Panc1 (cell line): ENCODE measurements at regions not wholly inside any gene's neighbourhood (a gene's known extent, or its start where the extent isn't known, plus 50 kb on each side); places are given as distances from the start of the nearest gene placed in this dataset.

Experiments used
- ATAC-seq: fragments of 200-7000 bp; cut with Tn5 transposase; 2 replicates; pipeline ENCODE4 v1.9.1; 2020; ENCODE audit warnings: mild to moderate bottlenecking, moderate library complexity
- BruUV-seq: library from RNA; stranded (reverse); fragments of 400-500 nt; replicated peaks from 2 replicates; lab custom pipeline; 2021; lab: Mats Ljungman, UMichigan
- CTCF ChIA-PET: fragments of 300-600 bp; sonication (Branson Sonifier 250); formaldehyde crosslinking; loops from one replicate; lab custom pipeline; 2022; ENCODE audit warnings: antibody characterized with exemption; lab: Charles Lee
- POLR2A ChIA-PET: fragments of 300-600 bp; sonication (Branson Sonifier 250); formaldehyde crosslinking; loops from one replicate; lab custom pipeline; 2022; ENCODE audit warnings: antibody characterized with exemption; lab: Charles Lee
- DNase-seq: peaks from one replicate; pipeline ENCODE4 v3.0.0-alpha.2; 2010; ENCODE audit warnings: low read depth, low spot score
- H3K27ac ChIP-seq: 2 replicates; pipeline ENCODE4 v1.5.1; 2011; ENCODE audit warnings: mild to moderate bottlenecking, low read length, inconsistent platforms
- H3K27me3 ChIP-seq: fragments of 200-500 bp; sonication (Bioruptor generic); 2 replicates; pipeline ENCODE4 v1.6.0; 2014; ENCODE audit warnings: low read length, inconsistent platforms; ENCODE audit not compliant: control insufficient read depth, insufficient read depth
- H3K36me3 ChIP-seq: fragments of 200-500 bp; sonication (Bioruptor generic); 2 replicates; pipeline ENCODE4 v1.5.1; 2014; ENCODE audit warnings: inconsistent platforms, mild to moderate bottlenecking, low read length, moderate library complexity; ENCODE audit not compliant: control insufficient read depth, insufficient read depth
- H3K4me1 ChIP-seq: 2 replicates; pipeline ENCODE4 v1.5.1; 2011; ENCODE audit warnings: inconsistent platforms, mild to moderate bottlenecking, low read length, moderate library complexity; ENCODE audit not compliant: control insufficient read depth, insufficient read depth
- H3K4me3 ChIP-seq, 2 experiments: 2 replicates each; pipeline ENCODE4 v1.5.1; 2011 to 2012; ENCODE audit warnings: low read depth in 2 of 2, low read length in 2 of 2, mild to moderate bottlenecking in 2 of 2, inconsistent platforms in 1 of 2, moderate library complexity in 1 of 2
- H3K9me3 ChIP-seq: fragments of 200-500 bp; sonication (Bioruptor generic); 2 replicates; pipeline ENCODE4 v1.5.1; 2014; ENCODE audit warnings: low read depth, mild to moderate bottlenecking, inconsistent platforms, low read length, moderate library complexity; ENCODE audit not compliant: control insufficient read depth, insufficient read depth
- POLR2AphosphoS5 ChIP-seq: IDR thresholded peaks from 2 replicates; pipeline ENCODE4 v1.6.1; 2012; ENCODE audit warnings: mild to moderate bottlenecking, low read depth, low read length, moderate library complexity
- SIN3A ChIP-seq: IDR thresholded peaks from 2 replicates; pipeline ENCODE4 v1.6.1; 2012; ENCODE audit warnings: low read depth, mild to moderate bottlenecking, low read length, moderate library complexity, borderline replicate concordance; ENCODE audit not compliant: insufficient read depth
- TCF7L2 ChIP-seq: IDR thresholded peaks from 2 replicates; pipeline ENCODE4 v1.6.1; 2011; ENCODE audit warnings: mild to moderate bottlenecking, low read depth, low read length, inconsistent platforms
- in situ Hi-C: cut with HindIII; loops from 2 replicates; pipeline ENCODE4 v1.10.0; 2016; ENCODE audit warnings: low sequenced_read_pairs, low pct_unique_long_range_greater_than_20kb
- intact Hi-C: fragments of 100-400 bp; cut with micrococcal nuclease; formaldehyde crosslinking; loops from one replicate; pipeline ENCODE4 v1.10.0; 2022; ENCODE audit not compliant: unreplicated experiment
- TF ChIP-seq, protein P1 (sequence below): fragments of 450-650 bp; IDR thresholded peaks from 2 replicates; pipeline ENCODE4 v1.5.1; 2017; ENCODE audit warnings: mild to moderate bottlenecking
- TF ChIP-seq, protein P2 (sequence below), 2 experiments: IDR thresholded peaks; 2 replicates each; pipeline ENCODE4 v1.6.1; 2011 to 2012; ENCODE audit warnings: low read depth in 2 of 2, control low read depth in 1 of 2, low read length in 1 of 2, mild to moderate bottlenecking in 1 of 2, moderate library complexity in 1 of 2; ENCODE audit not compliant: insufficient read depth in 1 of 2

DNA sequence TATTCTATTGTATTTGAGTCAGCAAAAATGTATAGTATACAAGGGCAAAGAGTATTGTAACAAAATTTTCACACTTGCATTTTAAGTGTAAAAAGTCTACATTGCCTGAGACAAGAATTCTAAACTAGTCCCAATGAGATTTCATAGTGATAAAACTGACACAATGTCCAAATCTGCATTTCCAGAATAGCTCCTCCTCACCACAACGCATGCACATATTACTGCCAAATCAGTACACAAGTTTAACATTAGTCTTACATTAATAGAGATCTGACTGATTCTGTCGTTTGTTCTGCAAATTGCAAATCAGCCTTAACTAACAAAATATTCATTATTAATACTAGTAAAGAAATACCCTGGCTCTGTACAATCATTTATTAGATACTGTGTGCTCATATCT, 222.2 kb upstream of the NEIL3 start:
- intact Hi-C loops (no loop called here), in situ Hi-C loops (no loop called here)
- H3K4me3 ChIP-seq, result no peak overlapping the region
- TF ChIP-seq, protein P1, sequence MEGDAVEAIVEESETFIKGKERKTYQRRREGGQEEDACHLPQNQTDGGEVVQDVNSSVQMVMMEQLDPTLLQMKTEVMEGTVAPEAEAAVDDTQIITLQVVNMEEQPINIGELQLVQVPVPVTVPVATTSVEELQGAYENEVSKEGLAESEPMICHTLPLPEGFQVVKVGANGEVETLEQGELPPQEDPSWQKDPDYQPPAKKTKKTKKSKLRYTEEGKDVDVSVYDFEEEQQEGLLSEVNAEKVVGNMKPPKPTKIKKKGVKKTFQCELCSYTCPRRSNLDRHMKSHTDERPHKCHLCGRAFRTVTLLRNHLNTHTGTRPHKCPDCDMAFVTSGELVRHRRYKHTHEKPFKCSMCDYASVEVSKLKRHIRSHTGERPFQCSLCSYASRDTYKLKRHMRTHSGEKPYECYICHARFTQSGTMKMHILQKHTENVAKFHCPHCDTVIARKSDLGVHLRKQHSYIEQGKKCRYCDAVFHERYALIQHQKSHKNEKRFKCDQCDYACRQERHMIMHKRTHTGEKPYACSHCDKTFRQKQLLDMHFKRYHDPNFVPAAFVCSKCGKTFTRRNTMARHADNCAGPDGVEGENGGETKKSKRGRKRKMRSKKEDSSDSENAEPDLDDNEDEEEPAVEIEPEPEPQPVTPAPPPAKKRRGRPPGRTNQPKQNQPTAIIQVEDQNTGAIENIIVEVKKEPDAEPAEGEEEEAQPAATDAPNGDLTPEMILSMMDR, result no peak
- TF ChIP-seq SIN3A (no peak), TCF7L2 (no peak)
- TF ChIP-seq, protein P2, sequence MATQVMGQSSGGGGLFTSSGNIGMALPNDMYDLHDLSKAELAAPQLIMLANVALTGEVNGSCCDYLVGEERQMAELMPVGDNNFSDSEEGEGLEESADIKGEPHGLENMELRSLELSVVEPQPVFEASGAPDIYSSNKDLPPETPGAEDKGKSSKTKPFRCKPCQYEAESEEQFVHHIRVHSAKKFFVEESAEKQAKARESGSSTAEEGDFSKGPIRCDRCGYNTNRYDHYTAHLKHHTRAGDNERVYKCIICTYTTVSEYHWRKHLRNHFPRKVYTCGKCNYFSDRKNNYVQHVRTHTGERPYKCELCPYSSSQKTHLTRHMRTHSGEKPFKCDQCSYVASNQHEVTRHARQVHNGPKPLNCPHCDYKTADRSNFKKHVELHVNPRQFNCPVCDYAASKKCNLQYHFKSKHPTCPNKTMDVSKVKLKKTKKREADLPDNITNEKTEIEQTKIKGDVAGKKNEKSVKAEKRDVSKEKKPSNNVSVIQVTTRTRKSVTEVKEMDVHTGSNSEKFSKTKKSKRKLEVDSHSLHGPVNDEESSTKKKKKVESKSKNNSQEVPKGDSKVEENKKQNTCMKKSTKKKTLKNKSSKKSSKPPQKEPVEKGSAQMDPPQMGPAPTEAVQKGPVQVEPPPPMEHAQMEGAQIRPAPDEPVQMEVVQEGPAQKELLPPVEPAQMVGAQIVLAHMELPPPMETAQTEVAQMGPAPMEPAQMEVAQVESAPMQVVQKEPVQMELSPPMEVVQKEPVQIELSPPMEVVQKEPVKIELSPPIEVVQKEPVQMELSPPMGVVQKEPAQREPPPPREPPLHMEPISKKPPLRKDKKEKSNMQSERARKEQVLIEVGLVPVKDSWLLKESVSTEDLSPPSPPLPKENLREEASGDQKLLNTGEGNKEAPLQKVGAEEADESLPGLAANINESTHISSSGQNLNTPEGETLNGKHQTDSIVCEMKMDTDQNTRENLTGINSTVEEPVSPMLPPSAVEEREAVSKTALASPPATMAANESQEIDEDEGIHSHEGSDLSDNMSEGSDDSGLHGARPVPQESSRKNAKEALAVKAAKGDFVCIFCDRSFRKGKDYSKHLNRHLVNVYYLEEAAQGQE (IDR thresholded peaks at IDR 0.05; ENCODE audit: insufficient read depth in 1 of 2, low read depth in 2 of 2, low read length in 1 of 2), result no peak
- DNase-seq (no peak), ATAC-seq (no peak)
- H3K4me1 ChIP-seq, result no peaks in the 10 kb centered on the region
- H3K36me3 ChIP-seq, result no peaks in the 10 kb centered on the region
- BruUV-seq, result no TSS peak
- H3K27ac ChIP-seq, result no peak overlapping the region
- no peaks in the 10 kb centered on the region for H3K9me3 ChIP-seq
- no peaks in the 10 kb centered on the region for H3K27me3 ChIP-seq
- CTCF ChIA-PET, result no interaction called here
- POLR2A ChIA-PET, result no interaction called here

DNA sequence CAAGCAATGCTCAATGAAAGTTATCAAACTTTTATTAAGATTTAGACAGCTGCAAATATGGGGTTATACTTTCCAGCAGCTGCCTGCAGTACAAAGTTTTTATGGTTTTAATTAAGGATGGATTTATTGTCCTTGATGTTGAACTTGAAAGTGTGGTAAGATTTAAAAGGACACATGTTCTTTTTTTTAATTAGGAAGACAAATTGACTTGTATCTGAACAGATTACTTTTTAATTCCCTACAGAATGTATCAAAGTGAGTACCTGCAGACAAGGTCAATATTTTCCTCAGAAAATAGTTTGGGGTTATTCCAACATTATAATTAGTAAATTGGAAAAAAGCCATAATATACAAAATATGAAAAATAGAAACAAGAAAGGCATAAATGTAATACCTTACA, 218.2 kb upstream of the NEIL3 start:
- Histone ChIP-seq H3K9me3 (no peaks in the 10 kb centered on the region), H3K27me3 (no peaks in the 10 kb centered on the region), H3K36me3 (no peaks in the 10 kb centered on the region), H3K4me3 (no peak overlapping the region), H3K4me1 (no peaks in the 10 kb centered on the region), H3K27ac (no peak overlapping the region)
- TF ChIP-seq POLR2AphosphoS5 (no peak), TCF7L2 (no peak), SIN3A (no peak)
- TF ChIP-seq, protein P2 (IDR thresholded peaks at IDR 0.05; ENCODE audit: insufficient read depth in 1 of 2, low read depth in 2 of 2, low read length in 1 of 2), result no peak
- TF ChIP-seq, protein P1, result no peak
- CTCF ChIA-PET, result no interaction called here
- DNase-seq (no peak), ATAC-seq (no peak)
- in situ Hi-C loops, result no loop called here
- POLR2A ChIA-PET, result no interaction called here
- BruUV-seq, result no TSS peak
- intact Hi-C loops, result no loop called here
